HEK293T (cell line): ENCODE measurements at regions not wholly inside any gene's neighbourhood (a gene's known extent, or its start where the extent isn't known, plus 50 kb on each side); places are given as distances from the start of the nearest gene placed in this dataset.

ENCODE experiments used
- CTCF ChIA-PET: fragments of 350-600 bp; formaldehyde crosslinking; extraction: SDS; loops from one replicate; lab custom pipeline; 2021; ENCODE audit warnings: antibody characterized with exemption, inconsistent platforms; lab: Yijun Ruan, JAX
- POLR2A ChIA-PET: fragments of 350-600 bp; formaldehyde crosslinking; extraction: SDS; loops from one replicate; lab custom pipeline; 2020; ENCODE audit warnings: antibody characterized with exemption, inconsistent platforms; lab: Yijun Ruan, JAX
- DNase-seq: peaks from one replicate; pipeline ENCODE4 v3.0.0; 2012; ENCODE audit warnings: mixed read lengths; ENCODE audit errors: extremely low spot score
- ARNT ChIP-seq: fragments of 450-650 bp; IDR thresholded peaks from 2 replicates; pipeline ENCODE4 v1.6.1; 2017; ENCODE audit warnings: mild to moderate bottlenecking
- BHLHE40 ChIP-seq: fragments of 450-650 bp; IDR thresholded peaks from 2 replicates; pipeline ENCODE4 v1.6.1; 2016; ENCODE audit warnings: mild to moderate bottlenecking, moderate library complexity, borderline replicate concordance
- CTBP1 ChIP-seq: fragments of 450-650 bp; IDR thresholded peaks from 2 replicates; pipeline ENCODE4 v1.6.1; 2016; ENCODE audit warnings: borderline replicate concordance
- ELF4 ChIP-seq: fragments of 450-650 bp; IDR thresholded peaks from 2 replicates; pipeline ENCODE4 v1.6.1; 2017; ENCODE audit warnings: antibody characterized with exemption
- FOXA1 ChIP-seq: fragments of 450-650 bp; IDR thresholded peaks from 2 replicates; pipeline ENCODE4 v1.6.1; 2016; ENCODE audit warnings: mild to moderate bottlenecking
- FOXK2 ChIP-seq: fragments of 450-650 bp; IDR thresholded peaks from 2 replicates; pipeline ENCODE4 v1.6.1; 2016; ENCODE audit warnings: mild to moderate bottlenecking
- FOXM1 ChIP-seq: fragments of 450-650 bp; IDR thresholded peaks from 2 replicates; pipeline ENCODE4 v1.6.1; 2017; ENCODE audit warnings: mild to moderate bottlenecking, borderline replicate concordance
- HDGF ChIP-seq: fragments of 450-650 bp; IDR thresholded peaks from 2 replicates; pipeline ENCODE4 v1.6.1; 2017; ENCODE audit warnings: antibody characterized with exemption, borderline replicate concordance
- L3MBTL2 ChIP-seq: fragments of 450-650 bp; conservative IDR thresholded peaks from 2 replicates; pipeline ENCODE4 v1.6.1; 2016; ENCODE audit warnings: mild to moderate bottlenecking
- LEF1 ChIP-seq: fragments of 450-650 bp; IDR thresholded peaks from 2 replicates; pipeline ENCODE4 v1.6.1; 2017; ENCODE audit warnings: mild to moderate bottlenecking, borderline replicate concordance
- NFRKB ChIP-seq: fragments of 450-650 bp; IDR thresholded peaks from 2 replicates; pipeline ENCODE4 v1.6.1; 2016; ENCODE audit warnings: mild to moderate bottlenecking, moderate library complexity
- PKNOX1 ChIP-seq: fragments of 450-650 bp; IDR thresholded peaks from 2 replicates; pipeline ENCODE4 v1.6.1; 2016
- SP1 ChIP-seq: fragments of 450-650 bp; IDR thresholded peaks from 2 replicates; pipeline ENCODE4 v1.6.1; 2017
- SUZ12 ChIP-seq: fragments of 450-650 bp; IDR thresholded peaks from 2 replicates; pipeline ENCODE4 v1.6.1; 2016; ENCODE audit warnings: mild to moderate bottlenecking
- TARDBP ChIP-seq: fragments of 450-650 bp; IDR thresholded peaks from 2 replicates; pipeline ENCODE4 v1.6.1; 2016
- ZNF384 ChIP-seq: fragments of 450-650 bp; IDR thresholded peaks from 2 replicates; pipeline ENCODE4 v1.6.1; 2016

GRCh38 chr9:107431461-107431860 is 58.1 kb downstream of the KLF4 start:
- DNase-seq = no peak
- POLR2A ChIA-PET = no interaction called here
- TF ChIP-seq LEF1 (no peak), BHLHE40 (no peak), SUZ12 (no peak), TARDBP (no peak), FOXK2 (no peak), ARNT (no peak), L3MBTL2 (no peak), ELF4 (no peak), FOXM1 (no peak), PKNOX1 (no peak), FOXA1 (no peak), ZNF384 (no peak), NFRKB (no peak), SP1 (no peak), HDGF (no peak), CTBP1 (no peak)
- CTCF ChIA-PET = no interaction called here

GRCh38 chr9:107430071-107430470 is 59.5 kb downstream of the KLF4 start:
- CTCF ChIA-PET = no interaction called here
- DNase-seq = no peak
- no peak for TF ChIP-seq L3MBTL2
- no peak for TF ChIP-seq LEF1
- TF ChIP-seq FOXA1 = no peak
- TF ChIP-seq ZNF384 = no peak
- POLR2A ChIA-PET = no interaction called here

GRCh38 chr9:107426126-107426525 is 63.4 kb downstream of the KLF4 start:
- DNase-seq = no peak
- TF ChIP-seq BHLHE40 = no peak
- TF ChIP-seq L3MBTL2 = no peak
- TF ChIP-seq NFRKB = no peak
- TF ChIP-seq FOXK2 = no peak
- TF ChIP-seq PKNOX1 = no peak
- no peak for TF ChIP-seq SP1
- no peak for TF ChIP-seq TARDBP
- no peak for TF ChIP-seq ZNF384
- no peak for TF ChIP-seq CTBP1
- TF ChIP-seq HDGF = no peak
- TF ChIP-seq ELF4 = no peak
- no peak for TF ChIP-seq LEF1
- no peak for TF ChIP-seq ARNT
- no peak for TF ChIP-seq SUZ12
- TF ChIP-seq FOXM1 = no peak
- TF ChIP-seq FOXA1 = no peak
- CTCF ChIA-PET = interaction anchor here (0.7 to 1.7 kb wide), 2 partner anchors 19 to 209 kb away, joined by 3 to 7 read pairs; no protein-coding TSS in a partner anchor
- POLR2A ChIA-PET = no interaction called here

- peak; percentile 58 for DNase-seq
Measured at GRCh38 chr9:107425101-107426025, 64.2 kb downstream of the KLF4 start.

GRCh38 chr9:107423540-107423939 is 66.0 kb downstream of the KLF4 start:
- ChIA-PET POLR2A (no interaction called here), CTCF (interaction anchor here (0.6 to 2.1 kb wide), 3 partner anchors 9 to 1745 kb away, joined by 3 to 6 read pairs (median 6); no protein-coding TSS in a partner anchor)

More at GRCh38 chr9:107425101-107426025, 64.2 kb downstream of the KLF4 start:
- ChIA-PET CTCF (interaction anchor here (0.8 to 1.7 kb wide), 6 partner anchors 13 to 1336 kb away, joined by 4 to 7 read pairs (median 5); no protein-coding TSS in a partner anchor), POLR2A (no interaction called here)
- no peak for TF ChIP-seq ARNT
- TF ChIP-seq L3MBTL2 = peak; percentile 90
- TF ChIP-seq TARDBP = no peak

More at GRCh38 chr9:107423540-107423939, 66.0 kb downstream of the KLF4 start:
- no peak for DNase-seq
- TF ChIP-seq L3MBTL2 (no peak), BHLHE40 (no peak), FOXK2 (no peak), ELF4 (no peak), TARDBP (no peak), HDGF (no peak), CTBP1 (no peak), NFRKB (no peak), FOXA1 (no peak), PKNOX1 (no peak), FOXM1 (no peak)
